C4-2B (cell line): ENCODE measurements at regions not wholly inside any gene's neighbourhood (a gene's known extent, or its start where the extent isn't known, plus 50 kb on each side); places are given as distances from the start of the nearest gene placed in this dataset.

Source experiments
- H3K27ac ChIP-seq: fragments of 450-650 bp; 2 replicates; pipeline ENCODE4 v1.5.1; 2017
- ZFX ChIP-seq: fragments of 450-650 bp; IDR thresholded peaks from 2 replicates; pipeline ENCODE4 v1.6.1; 2017
- TF ChIP-seq, protein P1 (sequence below): fragments of 450-650 bp; conservative IDR thresholded peaks from 2 replicates; pipeline ENCODE4 v1.5.1; 2017; ENCODE audit warnings: mild to moderate bottlenecking

DNA sequence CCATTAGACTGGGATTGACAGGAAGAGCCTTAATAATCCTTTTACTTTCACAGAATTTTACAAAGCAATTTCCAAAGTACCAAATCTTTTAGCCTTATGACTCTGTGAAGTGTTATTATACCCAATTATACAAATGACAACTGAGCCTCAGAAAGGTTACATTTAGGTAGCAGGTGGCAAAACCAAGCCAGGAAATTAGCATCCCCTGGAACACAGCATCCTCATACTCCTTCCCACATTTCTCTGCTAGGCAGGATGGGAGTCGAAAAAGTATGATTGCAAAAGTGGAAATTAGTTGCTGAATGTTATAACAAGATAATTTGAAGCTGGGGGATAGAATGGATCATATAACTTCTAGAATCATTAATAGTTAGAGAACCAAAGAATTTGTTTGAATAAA, 359.7 kb upstream of the PDGFD start:
- TF ChIP-seq ZFX: no peak
- TF ChIP-seq, protein P1, sequence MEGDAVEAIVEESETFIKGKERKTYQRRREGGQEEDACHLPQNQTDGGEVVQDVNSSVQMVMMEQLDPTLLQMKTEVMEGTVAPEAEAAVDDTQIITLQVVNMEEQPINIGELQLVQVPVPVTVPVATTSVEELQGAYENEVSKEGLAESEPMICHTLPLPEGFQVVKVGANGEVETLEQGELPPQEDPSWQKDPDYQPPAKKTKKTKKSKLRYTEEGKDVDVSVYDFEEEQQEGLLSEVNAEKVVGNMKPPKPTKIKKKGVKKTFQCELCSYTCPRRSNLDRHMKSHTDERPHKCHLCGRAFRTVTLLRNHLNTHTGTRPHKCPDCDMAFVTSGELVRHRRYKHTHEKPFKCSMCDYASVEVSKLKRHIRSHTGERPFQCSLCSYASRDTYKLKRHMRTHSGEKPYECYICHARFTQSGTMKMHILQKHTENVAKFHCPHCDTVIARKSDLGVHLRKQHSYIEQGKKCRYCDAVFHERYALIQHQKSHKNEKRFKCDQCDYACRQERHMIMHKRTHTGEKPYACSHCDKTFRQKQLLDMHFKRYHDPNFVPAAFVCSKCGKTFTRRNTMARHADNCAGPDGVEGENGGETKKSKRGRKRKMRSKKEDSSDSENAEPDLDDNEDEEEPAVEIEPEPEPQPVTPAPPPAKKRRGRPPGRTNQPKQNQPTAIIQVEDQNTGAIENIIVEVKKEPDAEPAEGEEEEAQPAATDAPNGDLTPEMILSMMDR: no peak
- no peak overlapping the region for H3K27ac ChIP-seq

DNA sequence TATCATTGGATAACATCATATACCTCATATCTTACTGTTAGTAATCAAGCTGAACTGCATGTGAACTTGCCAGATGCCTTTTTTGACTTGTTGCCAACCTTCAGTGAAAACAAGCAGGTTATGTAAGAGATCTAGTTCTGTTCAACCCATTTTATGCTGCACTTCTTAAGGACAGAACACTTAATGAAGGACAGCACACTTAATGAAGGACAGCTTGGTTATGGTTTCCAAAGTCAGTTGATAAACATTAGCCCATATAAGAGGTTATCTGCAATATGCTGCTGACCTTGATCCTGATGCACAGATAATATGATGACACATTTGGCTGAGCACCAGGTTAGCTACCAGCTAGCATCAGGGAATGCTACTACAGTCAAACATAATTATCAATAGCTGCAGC, 358.7 kb upstream of the PDGFD start:
- TF ChIP-seq ZFX: no peak
- TF ChIP-seq, protein P1: no peak
- H3K27ac ChIP-seq: no peak overlapping the region

DNA sequence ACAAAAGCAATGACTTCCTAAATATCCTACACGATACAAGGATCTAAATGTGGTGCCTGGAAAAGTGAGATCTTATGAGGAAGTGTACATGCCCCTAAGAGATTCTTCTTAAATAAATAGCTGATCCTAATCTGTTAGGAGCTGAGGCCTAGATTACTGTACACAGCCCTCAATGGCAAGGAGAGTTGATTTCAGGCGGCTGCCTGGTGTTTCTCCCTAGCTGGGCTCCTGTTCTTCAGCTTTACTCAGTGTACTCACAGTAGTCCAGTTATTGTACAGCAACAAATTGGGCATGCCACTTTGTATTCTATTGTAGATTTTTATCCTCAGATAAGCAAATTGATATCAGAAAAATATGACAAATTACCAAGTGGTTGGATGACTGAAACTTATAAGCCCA, 358.2 kb upstream of the PDGFD start:
- H3K27ac ChIP-seq: no peak overlapping the region
- TF ChIP-seq, protein P1: no peak
- no peak for TF ChIP-seq ZFX

DNA sequence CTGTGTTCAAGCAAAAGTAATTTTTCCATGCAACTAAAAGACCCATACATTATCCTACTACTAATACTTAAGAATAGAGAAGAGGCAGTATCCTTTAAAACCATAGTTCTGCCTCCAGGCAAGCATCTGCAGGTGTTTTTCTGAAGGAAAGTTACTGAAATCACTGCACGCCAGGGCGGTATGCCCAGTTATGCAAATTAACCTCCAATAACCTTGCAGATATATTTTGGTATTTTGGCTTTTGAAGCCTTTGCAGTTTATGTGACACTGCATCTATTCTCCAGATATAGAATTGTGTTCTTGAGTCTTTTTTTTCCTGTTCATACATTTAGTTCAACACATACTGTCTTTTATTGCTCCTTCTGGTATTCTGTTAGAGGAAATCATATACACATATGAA, 346.2 kb upstream of the PDGFD start:
- H3K27ac ChIP-seq: no peak overlapping the region
- TF ChIP-seq, protein P1: no peak
- no peak for TF ChIP-seq ZFX

DNA sequence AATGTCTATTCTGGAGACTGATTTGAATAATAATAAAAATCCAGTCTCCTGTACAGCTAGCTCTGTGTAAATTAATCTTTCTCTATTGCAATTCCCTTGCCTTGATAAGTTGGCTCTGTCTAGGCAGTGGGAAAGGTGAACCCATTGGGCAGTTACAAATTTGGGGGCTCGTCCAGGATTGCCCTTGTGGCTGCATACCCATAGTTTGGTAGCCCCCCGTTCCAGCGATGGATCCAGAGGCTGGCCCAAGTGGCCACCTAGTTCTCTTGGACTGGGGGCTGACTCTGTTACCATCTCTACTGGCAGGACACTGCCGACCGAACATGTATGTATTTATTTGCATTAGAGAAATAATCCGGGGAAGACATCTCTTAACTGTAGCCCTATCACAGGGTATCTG, 326.2 kb upstream of the PDGFD start:
- TF ChIP-seq ZFX: no peak
- TF ChIP-seq, protein P1: no peak
- no peak overlapping the region for H3K27ac ChIP-seq

DNA sequence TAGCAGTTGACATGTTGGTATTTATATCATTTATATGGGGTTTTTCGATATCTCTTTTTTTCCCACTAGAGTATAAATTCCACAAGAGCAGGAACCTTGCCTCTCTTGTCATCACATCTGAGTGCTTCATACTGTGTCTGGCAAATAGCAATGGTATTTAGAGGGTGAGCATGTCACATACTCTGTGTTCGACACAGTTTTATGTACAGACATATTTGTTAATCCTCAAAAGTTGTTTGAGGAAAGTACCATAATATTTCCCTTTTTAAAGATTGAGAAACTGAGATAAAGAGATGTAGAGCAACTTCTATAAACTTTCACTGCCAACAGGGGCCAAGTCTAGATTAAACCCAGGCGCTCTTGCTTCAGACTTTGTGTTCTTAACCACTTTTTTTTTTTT, 324.6 kb upstream of the PDGFD start:
- H3K27ac ChIP-seq: no peak overlapping the region
- TF ChIP-seq, protein P1: no peak
- no peak for TF ChIP-seq ZFX

DNA sequence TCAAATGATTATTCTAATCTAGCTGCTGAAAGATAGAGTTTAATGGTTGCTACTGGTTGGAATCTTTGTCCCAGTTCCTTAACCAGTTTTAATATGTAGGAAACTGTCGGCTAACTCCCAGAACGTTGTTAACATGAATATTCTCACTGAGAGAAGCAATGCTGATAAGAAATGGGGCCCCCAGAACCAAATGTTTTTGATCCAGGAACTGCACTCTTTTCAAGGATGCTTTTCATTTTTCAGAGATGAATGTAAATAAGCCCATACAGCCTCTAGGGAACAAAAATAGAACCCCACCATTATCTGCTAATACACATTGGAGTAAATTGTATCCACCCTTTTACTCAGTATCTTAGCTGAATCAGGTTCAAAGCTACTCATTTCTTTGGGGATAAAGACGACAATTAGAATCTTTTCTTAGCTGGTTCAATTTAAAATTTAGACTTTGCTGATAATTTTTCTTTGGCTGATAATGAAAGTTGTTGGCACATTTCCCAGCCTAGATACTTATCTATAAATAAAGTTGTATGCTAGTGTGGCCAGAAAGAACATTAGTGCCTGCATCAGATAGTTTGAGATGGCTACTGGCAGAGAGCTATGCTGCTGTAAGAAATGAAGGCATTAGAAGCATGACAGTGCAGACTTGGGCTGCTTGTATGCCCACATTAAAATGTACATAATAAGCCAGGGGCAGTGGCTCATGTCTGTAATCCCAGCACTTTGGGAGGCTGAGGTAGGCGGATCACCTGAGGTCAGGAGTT, 323.3 kb upstream of the PDGFD start:
- H3K27ac ChIP-seq: no peak overlapping the region
- no peak for TF ChIP-seq ZFX
- TF ChIP-seq, protein P1: no peak
